NCI-H2227 (cell line): ENCODE measurements at regions not wholly inside any gene's neighbourhood (a gene's known extent, or its start where the extent isn't known, plus 50 kb on each side); places are given as distances from the start of the nearest gene placed in this dataset.

Source experiments
- DNase-seq: peaks from one replicate; lab custom pipeline; 2025; ENCODE audit not compliant: unreplicated experiment; lab: John Stamatoyannopoulos, UW

GRCh38 chr6:33924681-33925080 is 120.9 kb upstream of the MLN start:
- DNase-seq, result no peak

- no peak for DNase-seq
Measured at GRCh38 chr6:33923857-33924514, 120.2 kb upstream of the MLN start.

- no peak for DNase-seq
Measured at GRCh38 chr6:33921745-33922144, 117.9 kb upstream of the MLN start.

- no peak for DNase-seq
Measured at GRCh38 chr6:33918175-33918695, 114.4 kb upstream of the MLN start.

- no peak for DNase-seq
Measured at GRCh38 chr6:33915134-33915533, 111.3 kb upstream of the MLN start.

GRCh38 chr6:33914645-33915044 is 110.8 kb upstream of the MLN start:
- no peak for DNase-seq

GRCh38 chr6:33912195-33912594 is 108.4 kb upstream of the MLN start:
- DNase-seq, result no peak

- no peak for DNase-seq
Measured at GRCh38 chr6:33911488-33911887, 107.7 kb upstream of the MLN start.

GRCh38 chr6:33910594-33910993 is 106.8 kb upstream of the MLN start:
- no peak for DNase-seq

GRCh38 chr6:33909737-33910136 is 105.9 kb upstream of the MLN start:
- DNase-seq, result no peak

- no peak for DNase-seq
Measured at GRCh38 chr6:33908025-33908424, 104.2 kb upstream of the MLN start.

- DNase-seq, result no peak
Measured at GRCh38 chr6:33907227-33907626, 103.4 kb upstream of the MLN start.

GRCh38 chr6:33906439-33906838 is 102.6 kb upstream of the MLN start:
- no peak for DNase-seq

- no peak for DNase-seq
Measured at GRCh38 chr6:33905071-33905609, 101.3 kb upstream of the MLN start.

GRCh38 chr6:33904747-33905065 is 100.9 kb upstream of the MLN start:
- DNase-seq, result no peak

GRCh38 chr6:33904050-33904746 is 100.4 kb upstream of the MLN start:
- DNase-seq, result no peak

GRCh38 chr6:33903579-33903978 is 99.8 kb upstream of the MLN start:
- DNase-seq, result no peak

GRCh38 chr6:33902457-33902853 is 98.7 kb upstream of the MLN start:
- no peak for DNase-seq

GRCh38 chr6:33901822-33902456 is 98.1 kb upstream of the MLN start:
- DNase-seq, result no peak

- no peak for DNase-seq
Measured at GRCh38 chr6:33898771-33899170, 95.0 kb upstream of the MLN start.

GRCh38 chr6:33897189-33897780 is 93.5 kb upstream of the MLN start:
- no peak for DNase-seq
